Stimulated activated naive CD8-positive, alpha-beta T cell treated with anti-CD3 and anti-CD28 coated beads, Interleukin-15, Interleukin-2, amounts not matched to agents 100 ng/mL and 50 ng/mL, for 24 hours (primary cell): ENCODE measurements at regions not wholly inside any gene's neighbourhood (a gene's known extent, or its start where the extent isn't known, plus 50 kb on each side); places are given as distances from the start of the nearest gene placed in this dataset.

Experiments used
- H3K27ac Mint-ChIP-seq: one replicate; pipeline ENCODE4 v1.8.0; 2021; ENCODE audit warnings: mild to moderate bottlenecking, mixed read lengths
- H3K27me3 Mint-ChIP-seq: one replicate; pipeline ENCODE4 v1.8.0; 2021; ENCODE audit warnings: mixed read lengths
- H3K36me3 Mint-ChIP-seq: one replicate; pipeline ENCODE4 v1.8.0; 2021; ENCODE audit warnings: low read depth, mixed read lengths
- H3K4me1 Mint-ChIP-seq: one replicate; pipeline ENCODE4 v1.8.0; 2021; ENCODE audit warnings: low read depth, mixed read lengths
- H3K4me3 Mint-ChIP-seq: one replicate; pipeline ENCODE4 v1.8.0; 2021; ENCODE audit warnings: mild to moderate bottlenecking, mixed read lengths
- H3K9me3 Mint-ChIP-seq: one replicate; pipeline ENCODE4 v1.8.0; 2021; ENCODE audit warnings: mixed read lengths

GRCh38 chrX:799808-800207 is 169.2 kb downstream of the SHOX start:
- H3K36me3 Mint-ChIP-seq, result no peaks in the 10 kb centered on the region
- H3K4me1 Mint-ChIP-seq, result no peaks in the 10 kb centered on the region
- peaks cover 10% of the 10 kb centered on the region for H3K27me3 Mint-ChIP-seq
- no peak overlapping the region for H3K27ac Mint-ChIP-seq
- H3K9me3 Mint-ChIP-seq, result peaks cover 8% of the 10 kb centered on the region
- H3K4me3 Mint-ChIP-seq, result no peak overlapping the region

- Mint-ChIP-seq H3K27me3 (peaks cover 22% of the 10 kb centered on the region), H3K27ac (no peak overlapping the region), H3K9me3 (no peaks in the 10 kb centered on the region), H3K4me1 (no peaks in the 10 kb centered on the region), H3K36me3 (no peaks in the 10 kb centered on the region), H3K4me3 (no peak overlapping the region)
Measured at GRCh38 chrX:794311-794710, 163.7 kb downstream of the SHOX start.

GRCh38 chrX:793216-793770 is 162.7 kb downstream of the SHOX start:
- Mint-ChIP-seq H3K4me3 (no peak overlapping the region), H3K36me3 (no peaks in the 10 kb centered on the region), H3K27me3 (peaks cover 32% of the 10 kb centered on the region), H3K4me1 (no peaks in the 10 kb centered on the region), H3K9me3 (no peaks in the 10 kb centered on the region), H3K27ac (no peak overlapping the region)

- H3K36me3 Mint-ChIP-seq, result no peaks in the 10 kb centered on the region
- H3K27me3 Mint-ChIP-seq, result peaks cover 32% of the 10 kb centered on the region
- no peak overlapping the region for H3K4me3 Mint-ChIP-seq
- H3K27ac Mint-ChIP-seq, result no peak overlapping the region
- H3K9me3 Mint-ChIP-seq, result no peaks in the 10 kb centered on the region
- no peaks in the 10 kb centered on the region for H3K4me1 Mint-ChIP-seq
Measured at GRCh38 chrX:791479-792034, 161.0 kb downstream of the SHOX start.

- H3K36me3 Mint-ChIP-seq, result no peaks in the 10 kb centered on the region
- no peak overlapping the region for H3K27ac Mint-ChIP-seq
- no peak overlapping the region for H3K4me3 Mint-ChIP-seq
- no peaks in the 10 kb centered on the region for H3K4me1 Mint-ChIP-seq
- H3K27me3 Mint-ChIP-seq, result peaks cover 32% of the 10 kb centered on the region
- no peaks in the 10 kb centered on the region for H3K9me3 Mint-ChIP-seq
Measured at GRCh38 chrX:790783-791360, 160.3 kb downstream of the SHOX start.

- H3K4me1 Mint-ChIP-seq, result no peaks in the 10 kb centered on the region
- H3K4me3 Mint-ChIP-seq, result no peak overlapping the region
- H3K27me3 Mint-ChIP-seq, result peaks cover 32% of the 10 kb centered on the region
- H3K36me3 Mint-ChIP-seq, result no peaks in the 10 kb centered on the region
- H3K27ac Mint-ChIP-seq, result no peak overlapping the region
- H3K9me3 Mint-ChIP-seq, result no peaks in the 10 kb centered on the region
Measured at GRCh38 chrX:790041-790506, 159.5 kb downstream of the SHOX start.

- H3K4me3 Mint-ChIP-seq, result no peak overlapping the region
- H3K27ac Mint-ChIP-seq, result no peak overlapping the region
- H3K27me3 Mint-ChIP-seq, result peaks cover 32% of the 10 kb centered on the region
- no peaks in the 10 kb centered on the region for H3K9me3 Mint-ChIP-seq
- no peaks in the 10 kb centered on the region for H3K36me3 Mint-ChIP-seq
- no peaks in the 10 kb centered on the region for H3K4me1 Mint-ChIP-seq
Measured at GRCh38 chrX:789096-789495, 158.5 kb downstream of the SHOX start.

GRCh38 chrX:786441-786881 is 155.9 kb downstream of the SHOX start:
- Mint-ChIP-seq H3K4me1 (no peaks in the 10 kb centered on the region), H3K9me3 (no peaks in the 10 kb centered on the region), H3K27me3 (peaks cover 29% of the 10 kb centered on the region), H3K27ac (no peak overlapping the region), H3K36me3 (no peaks in the 10 kb centered on the region), H3K4me3 (no peak overlapping the region)

GRCh38 chrX:784829-785228 is 154.2 kb downstream of the SHOX start:
- peaks cover 14% of the 10 kb centered on the region for H3K27me3 Mint-ChIP-seq
- H3K9me3 Mint-ChIP-seq, result no peaks in the 10 kb centered on the region
- no peak overlapping the region for H3K4me3 Mint-ChIP-seq
- no peaks in the 10 kb centered on the region for H3K4me1 Mint-ChIP-seq
- no peaks in the 10 kb centered on the region for H3K36me3 Mint-ChIP-seq
- no peak overlapping the region for H3K27ac Mint-ChIP-seq

- H3K27ac Mint-ChIP-seq, result no peak overlapping the region
- H3K9me3 Mint-ChIP-seq, result peaks cover 4% of the 10 kb centered on the region
- no peaks in the 10 kb centered on the region for H3K36me3 Mint-ChIP-seq
- H3K27me3 Mint-ChIP-seq, result peaks cover 3% of the 10 kb centered on the region
- no peak overlapping the region for H3K4me3 Mint-ChIP-seq
- H3K4me1 Mint-ChIP-seq, result no peaks in the 10 kb centered on the region
Measured at GRCh38 chrX:781224-782204, 150.9 kb downstream of the SHOX start.

- no peak overlapping the region for H3K27ac Mint-ChIP-seq
- H3K27me3 Mint-ChIP-seq, result peaks cover 2% of the 10 kb centered on the region
- H3K4me3 Mint-ChIP-seq, result no peak overlapping the region
- H3K36me3 Mint-ChIP-seq, result no peaks in the 10 kb centered on the region
- H3K4me1 Mint-ChIP-seq, result no peaks in the 10 kb centered on the region
- peaks cover 4% of the 10 kb centered on the region for H3K9me3 Mint-ChIP-seq
Measured at GRCh38 chrX:776529-777230, 146.1 kb downstream of the SHOX start.

GRCh38 chrX:776061-776460 is 145.5 kb downstream of the SHOX start:
- Mint-ChIP-seq H3K4me3 (no peak overlapping the region), H3K9me3 (peaks cover 7% of the 10 kb centered on the region), H3K4me1 (no peaks in the 10 kb centered on the region), H3K36me3 (no peaks in the 10 kb centered on the region), H3K27ac (no peak overlapping the region), H3K27me3 (no peaks in the 10 kb centered on the region)

GRCh38 chrX:774536-774935 is 143.9 kb downstream of the SHOX start:
- no peaks in the 10 kb centered on the region for H3K36me3 Mint-ChIP-seq
- no peak overlapping the region for H3K4me3 Mint-ChIP-seq
- H3K9me3 Mint-ChIP-seq, result peaks cover 9% of the 10 kb centered on the region
- no peaks in the 10 kb centered on the region for H3K27me3 Mint-ChIP-seq
- H3K27ac Mint-ChIP-seq, result no peak overlapping the region
- H3K4me1 Mint-ChIP-seq, result no peaks in the 10 kb centered on the region

GRCh38 chrX:773292-774025 is 142.9 kb downstream of the SHOX start:
- H3K36me3 Mint-ChIP-seq, result no peaks in the 10 kb centered on the region
- peaks cover 6% of the 10 kb centered on the region for H3K9me3 Mint-ChIP-seq
- no peak overlapping the region for H3K27ac Mint-ChIP-seq
- no peaks in the 10 kb centered on the region for H3K4me1 Mint-ChIP-seq
- no peaks in the 10 kb centered on the region for H3K27me3 Mint-ChIP-seq
- H3K4me3 Mint-ChIP-seq, result no peak overlapping the region
